Mesodermal cell (in vitro differentiated cells): ENCODE measurements at regions not wholly inside any gene's neighbourhood (a gene's known extent, or its start where the extent isn't known, plus 50 kb on each side); places are given as distances from the start of the nearest gene placed in this dataset.

Experiments
- H3K27ac ChIP-seq: 2 replicates; pipeline ENCODE4 v1.7.0; 2013; ENCODE audit warnings: mild to moderate bottlenecking, low read depth, low read length, moderate library complexity; ENCODE audit not compliant: severe bottlenecking
- H3K36me3 ChIP-seq: 2 replicates; pipeline ENCODE4 v1.7.1; 2013; ENCODE audit warnings: mild to moderate bottlenecking, low read length, moderate library complexity; ENCODE audit not compliant: control insufficient read depth, insufficient read depth
- H3K4me1 ChIP-seq: one replicate; pipeline ENCODE4 v1.7.1; 2013; ENCODE audit warnings: mild to moderate bottlenecking, low read length; ENCODE audit not compliant: insufficient read depth, control insufficient read depth, poor library complexity, severe bottlenecking
- H3K4me3 ChIP-seq: 2 replicates; pipeline ENCODE4 v1.7.0; 2013; ENCODE audit warnings: low read length, control low read depth, mild to moderate bottlenecking; ENCODE audit not compliant: insufficient read depth, poor library complexity, severe bottlenecking; ENCODE audit errors: extremely low read depth
- H3K9me3 ChIP-seq: 2 replicates; pipeline ENCODE4 v1.7.1; 2013; ENCODE audit warnings: mild to moderate bottlenecking, low read length, moderate library complexity; ENCODE audit not compliant: control insufficient read depth
- WGBS, 2 experiments: methylation state at CpG; one replicate each; pipeline ENCODE4 v1.1.5; 2013; ENCODE audit warnings: missing lambda C conversion rate in 2 of 2; ENCODE audit not compliant: insufficient coverage in 2 of 2; 5-methylcytosine and 5-hydroxymethylcytosine counted together

- no peaks in the 10 kb centered on the region for H3K36me3 ChIP-seq
- peaks cover 5% of the 10 kb centered on the region for H3K9me3 ChIP-seq
- WGBS, 2 experiments = 70 to 76% methylated on average over 2 of the region's 4 CpGs
- no peak overlapping the region for H3K27ac ChIP-seq
- no peaks in the 10 kb centered on the region for H3K4me1 ChIP-seq
- H3K4me3 ChIP-seq = no peak overlapping the region
These were observed 91.6 kb upstream of the CAMK1G start for GRCh38 chr1:209491897-209492296.

GRCh38 chr1:209493559-209493958 is 90.0 kb upstream of the CAMK1G start:
- Histone ChIP-seq H3K4me1 (no peaks in the 10 kb centered on the region), H3K27ac (no peak overlapping the region), H3K9me3 (peaks cover 5% of the 10 kb centered on the region), H3K4me3 (no peak overlapping the region), H3K36me3 (no peaks in the 10 kb centered on the region)

GRCh38 chr1:209497729-209498128 is 85.8 kb upstream of the CAMK1G start:
- H3K27ac ChIP-seq = no peak overlapping the region
- H3K4me1 ChIP-seq = no peaks in the 10 kb centered on the region
- H3K36me3 ChIP-seq = no peaks in the 10 kb centered on the region
- WGBS, 2 experiments = 93% methylated on average over 1 of the region's 1 CpG; no CpG with 5 or more reads in 1 of the 2 experiments
- no peak overlapping the region for H3K4me3 ChIP-seq
- peaks cover 5% of the 10 kb centered on the region for H3K9me3 ChIP-seq

- no CpG with 5 or more reads among the region's 1 CpG for WGBS, 2 experiments
- H3K4me3 ChIP-seq = no peak overlapping the region
- no peak overlapping the region for H3K27ac ChIP-seq
- H3K4me1 ChIP-seq = peaks cover 11% of the 10 kb centered on the region
- no peaks in the 10 kb centered on the region for H3K36me3 ChIP-seq
- no peaks in the 10 kb centered on the region for H3K9me3 ChIP-seq
These were observed 82.5 kb upstream of the CAMK1G start for GRCh38 chr1:209500993-209501392.

GRCh38 chr1:209503196-209503595 is 80.3 kb upstream of the CAMK1G start:
- peaks cover 15% of the 10 kb centered on the region for H3K4me1 ChIP-seq
- no CpG with 5 or more reads among the region's 1 CpG for WGBS, 2 experiments

GRCh38 chr1:209504571-209504970 is 78.9 kb upstream of the CAMK1G start:
- H3K36me3 ChIP-seq = no peaks in the 10 kb centered on the region
- H3K9me3 ChIP-seq = no peaks in the 10 kb centered on the region
- H3K4me1 ChIP-seq = peaks cover 15% of the 10 kb centered on the region
- no peak overlapping the region for H3K27ac ChIP-seq
- 100% methylated on average over 1 of the region's 1 CpG for WGBS, 2 experiments
- no peak overlapping the region for H3K4me3 ChIP-seq

More at GRCh38 chr1:209503196-209503595, 80.3 kb upstream of the CAMK1G start:
- H3K4me3 ChIP-seq = no peak overlapping the region
- H3K9me3 ChIP-seq = no peaks in the 10 kb centered on the region
- no peak overlapping the region for H3K27ac ChIP-seq
- H3K36me3 ChIP-seq = no peaks in the 10 kb centered on the region

GRCh38 chr1:209505044-209505443 is 78.5 kb upstream of the CAMK1G start:
- Histone ChIP-seq H3K36me3 (no peaks in the 10 kb centered on the region), H3K4me3 (no peak overlapping the region), H3K4me1 (peaks cover 15% of the 10 kb centered on the region), H3K9me3 (no peaks in the 10 kb centered on the region), H3K27ac (no peak overlapping the region)
- no CpG with 5 or more reads among the region's 1 CpG for WGBS, 2 experiments

GRCh38 chr1:209506101-209506500 is 77.4 kb upstream of the CAMK1G start:
- no peak overlapping the region for H3K4me3 ChIP-seq
- H3K36me3 ChIP-seq = no peaks in the 10 kb centered on the region
- WGBS, 2 experiments = 81 to 85% methylated on average over 2 of the region's 3 CpGs
- no peak overlapping the region for H3K27ac ChIP-seq
- H3K9me3 ChIP-seq = no peaks in the 10 kb centered on the region
- H3K4me1 ChIP-seq = peaks cover 15% of the 10 kb centered on the region

GRCh38 chr1:209509039-209509438 is 74.5 kb upstream of the CAMK1G start:
- H3K4me1 ChIP-seq = peaks cover 15% of the 10 kb centered on the region
- no peak overlapping the region for H3K27ac ChIP-seq
- WGBS, 2 experiments = 100% methylated on average over 2 to 5 of the region's 5 CpGs
- H3K9me3 ChIP-seq = no peaks in the 10 kb centered on the region
- no peak overlapping the region for H3K4me3 ChIP-seq
- H3K36me3 ChIP-seq = no peaks in the 10 kb centered on the region

GRCh38 chr1:209510063-209510462 is 73.5 kb upstream of the CAMK1G start:
- no peaks in the 10 kb centered on the region for H3K36me3 ChIP-seq
- H3K4me3 ChIP-seq = no peak overlapping the region
- peaks cover 13% of the 10 kb centered on the region for H3K4me1 ChIP-seq
- WGBS, 2 experiments = 70 to 75% methylated on average over 2 to 4 of the region's 4 CpGs
- H3K27ac ChIP-seq = no peak overlapping the region
- no peaks in the 10 kb centered on the region for H3K9me3 ChIP-seq

GRCh38 chr1:209511169-209511568 is 72.3 kb upstream of the CAMK1G start:
- Histone ChIP-seq H3K36me3 (no peaks in the 10 kb centered on the region), H3K4me3 (no peak overlapping the region), H3K4me1 (peaks cover 2% of the 10 kb centered on the region), H3K9me3 (no peaks in the 10 kb centered on the region), H3K27ac (no peak overlapping the region)
- 13% methylated on average over 1 of the region's 3 CpGs; no CpG with 5 or more reads in 1 of the 2 experiments for WGBS, 2 experiments
